Left cardiac atrium (tissue), 4 donors: ENCODE measurements at regions not wholly inside any gene's neighbourhood (a gene's known extent, or its start where the extent isn't known, plus 50 kb on each side); places are given as distances from the start of the nearest gene placed in this dataset.
A peak's percentile ranks its signal among the peaks of the same experiment; 100 is the strongest.
"Not testable (repeated sequence)": the region's sequence is repeated elsewhere in the genome, so short reads cannot be mapped to it uniquely, and the experiment has no call there.

Experiments used
- ATAC-seq, 2 donors: fragments of 200-7000 bp; cut with Tn5 transposase; one replicate each; pipeline ENCODE4 v1.9.1; 2020; ENCODE audit warnings: mild to moderate bottlenecking in 2 of 2, moderate library complexity in 2 of 2
- DNase-seq: peaks from one replicate; pipeline ENCODE4 v3.0.0-alpha.2; 2020
- intact Hi-C, 2 donors: fragments of 100-400 bp; cut with DNase I; formaldehyde crosslinking; loops; one replicate each; pipeline versions ENCODE4 v1.14.1 to v1.15.1; 2022 to 2023
- donor health status: DM: no; HTN: yes; CAD: no.
- donor health status: DM: no; HTN: yes; CAD: no; lungs with severe emphysema.
- donor health status: DM: yes; HTN: yes; CAD: no.
- donor health status: Dilated cardiomyopathy.

DNA sequence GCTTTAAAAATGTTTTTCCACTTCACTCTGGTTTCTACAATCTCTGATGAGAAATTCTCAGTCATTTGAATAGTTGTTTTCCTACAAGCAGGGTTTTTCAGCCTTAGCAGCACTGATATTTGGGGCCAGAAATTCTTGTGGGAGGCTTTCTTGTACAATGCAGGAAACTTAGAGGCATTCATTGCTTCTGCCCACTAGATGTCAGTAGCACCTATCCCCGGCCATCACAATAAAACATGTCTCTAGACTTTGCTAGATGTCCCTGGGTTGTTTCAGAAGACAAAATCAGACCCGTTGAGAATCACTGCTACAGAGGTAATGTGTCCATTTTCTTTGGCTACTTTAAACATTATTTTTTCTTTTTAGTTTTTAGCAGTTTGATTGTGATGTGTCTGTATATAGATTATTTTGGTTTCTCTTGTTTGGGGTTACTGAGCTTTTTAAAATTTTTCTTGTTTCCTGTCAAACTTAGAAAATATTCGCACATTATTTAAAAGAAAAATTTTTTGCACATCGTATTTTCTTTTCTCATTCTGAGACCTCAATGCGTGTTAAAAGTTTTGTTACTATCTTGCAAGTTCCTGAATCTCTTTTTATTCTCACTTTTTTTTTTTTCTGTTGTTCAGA, 60.8 kb upstream of the CCDC179 start:
- no peak for DNase-seq
- intact Hi-C loops = no loop called here
- peak; percentile 67 to 68 for ATAC-seq

DNA sequence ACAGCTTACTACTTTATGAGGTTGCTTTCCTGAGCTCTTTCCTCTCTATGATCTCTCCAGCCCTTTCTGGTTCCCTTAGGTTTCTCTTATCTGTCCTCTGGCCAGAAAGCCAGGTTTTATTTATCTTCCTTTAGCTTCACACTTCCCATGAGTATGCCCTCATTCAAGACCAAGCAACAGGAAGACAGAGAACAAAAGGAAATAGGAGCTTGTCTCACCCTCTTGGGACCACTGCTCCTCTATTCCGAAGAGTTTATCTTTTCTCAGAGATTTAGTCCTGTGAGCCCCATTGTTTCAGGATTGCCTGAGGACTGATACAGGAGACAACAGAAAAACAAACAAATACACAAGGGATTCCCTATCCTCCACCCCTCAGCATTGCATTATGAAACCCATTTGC, 62.4 kb upstream of the CCDC179 start:
- intact Hi-C loops = no loop called here
- ATAC-seq (no peak), DNase-seq (no peak)

DNA sequence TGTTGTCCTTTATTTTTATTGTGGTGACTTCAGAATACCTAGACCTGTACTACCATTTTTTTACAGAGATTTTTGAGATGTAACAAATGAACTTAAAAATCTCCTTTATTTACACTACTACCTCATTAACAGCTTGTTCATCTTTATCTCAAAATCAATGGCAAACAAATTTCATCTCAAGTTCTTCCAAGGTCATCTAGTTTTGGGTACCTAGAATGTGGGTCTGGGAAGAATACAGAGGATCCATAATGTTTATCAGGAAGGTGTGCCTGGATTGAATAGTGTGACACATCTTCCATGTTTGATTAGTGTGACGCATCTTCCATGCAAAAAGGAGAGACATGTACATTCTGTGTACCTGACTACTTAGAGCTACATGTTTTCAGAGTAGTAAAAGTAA, 63.3 kb upstream of the CCDC179 start:
- no peak for ATAC-seq
- intact Hi-C loops = no loop called here
- DNase-seq = no peak

DNA sequence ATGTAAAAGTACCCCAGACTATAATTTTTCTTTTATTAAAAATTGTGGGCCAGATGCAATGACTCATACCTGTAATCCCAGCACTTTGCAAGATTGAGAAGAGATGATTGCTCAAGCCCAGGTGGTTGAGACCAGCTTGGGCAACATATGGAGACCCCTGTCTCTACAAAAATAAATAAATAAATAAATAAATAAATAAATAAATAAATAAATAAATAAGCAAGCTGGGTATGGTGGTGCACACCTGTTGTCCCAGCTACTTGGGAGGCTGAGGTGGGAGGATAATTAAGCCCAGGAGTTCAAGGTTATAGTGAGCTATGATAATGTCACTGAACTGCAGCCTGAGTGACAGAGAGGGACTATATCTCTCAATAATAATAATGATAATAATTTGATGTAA, 66.1 kb upstream of the CCDC179 start:
- ATAC-seq (no peak), DNase-seq (no peak)
- intact Hi-C loops = no loop called here

DNA sequence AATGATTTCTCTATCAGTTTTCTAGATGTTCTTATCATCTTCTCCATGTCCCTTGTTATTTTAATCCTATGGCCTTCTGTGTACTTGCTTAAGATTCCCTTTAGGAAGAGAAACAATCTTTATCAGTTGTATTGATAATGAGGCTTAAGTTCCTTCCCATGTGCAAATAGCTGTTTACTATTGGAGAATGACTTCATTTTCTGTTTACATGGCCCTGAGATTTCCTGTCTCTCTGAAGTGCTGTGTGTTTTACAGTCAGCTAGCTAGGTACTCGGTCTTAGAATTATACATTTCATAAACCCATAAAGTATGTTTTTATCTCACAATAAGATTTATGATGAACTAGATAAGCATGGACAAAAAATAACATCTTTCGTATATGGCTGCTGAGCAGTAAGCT, 67.5 kb upstream of the CCDC179 start:
- intact Hi-C loops = no loop called here
- ATAC-seq (no peak), DNase-seq (no peak)

DNA sequence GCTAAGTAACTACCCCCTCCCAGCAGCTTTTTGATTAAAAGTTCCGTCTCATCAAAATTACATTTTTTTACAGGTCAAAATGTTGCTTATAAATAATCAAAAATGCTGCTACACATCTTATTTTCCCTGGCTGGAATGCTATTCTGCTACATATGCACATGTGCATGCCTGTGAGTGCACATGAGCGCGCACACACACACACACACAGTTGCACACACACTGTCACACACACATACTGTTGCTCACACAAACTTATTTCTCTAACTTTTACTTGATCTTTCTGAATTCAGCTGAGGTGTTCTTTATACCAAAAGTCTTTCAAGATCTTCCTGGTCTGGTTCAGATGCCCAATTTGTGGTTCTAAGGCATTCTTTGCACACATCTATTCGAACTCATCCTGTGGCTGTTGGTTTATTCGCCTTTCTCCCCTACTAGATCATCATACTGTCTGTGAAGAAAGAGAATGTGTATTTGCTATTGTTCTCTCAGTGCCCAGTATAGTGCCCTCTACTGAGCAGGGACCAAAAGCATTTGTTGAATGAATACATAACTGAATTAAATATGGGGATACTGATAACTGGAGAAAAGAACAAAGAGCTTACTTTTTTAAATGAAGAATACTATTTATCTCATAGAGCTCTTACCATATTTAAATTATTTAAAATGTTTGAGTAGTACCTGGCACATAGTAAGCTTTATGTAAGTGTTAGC, 68.1 kb upstream of the CCDC179 start:
- DNase-seq = no peak

DNA sequence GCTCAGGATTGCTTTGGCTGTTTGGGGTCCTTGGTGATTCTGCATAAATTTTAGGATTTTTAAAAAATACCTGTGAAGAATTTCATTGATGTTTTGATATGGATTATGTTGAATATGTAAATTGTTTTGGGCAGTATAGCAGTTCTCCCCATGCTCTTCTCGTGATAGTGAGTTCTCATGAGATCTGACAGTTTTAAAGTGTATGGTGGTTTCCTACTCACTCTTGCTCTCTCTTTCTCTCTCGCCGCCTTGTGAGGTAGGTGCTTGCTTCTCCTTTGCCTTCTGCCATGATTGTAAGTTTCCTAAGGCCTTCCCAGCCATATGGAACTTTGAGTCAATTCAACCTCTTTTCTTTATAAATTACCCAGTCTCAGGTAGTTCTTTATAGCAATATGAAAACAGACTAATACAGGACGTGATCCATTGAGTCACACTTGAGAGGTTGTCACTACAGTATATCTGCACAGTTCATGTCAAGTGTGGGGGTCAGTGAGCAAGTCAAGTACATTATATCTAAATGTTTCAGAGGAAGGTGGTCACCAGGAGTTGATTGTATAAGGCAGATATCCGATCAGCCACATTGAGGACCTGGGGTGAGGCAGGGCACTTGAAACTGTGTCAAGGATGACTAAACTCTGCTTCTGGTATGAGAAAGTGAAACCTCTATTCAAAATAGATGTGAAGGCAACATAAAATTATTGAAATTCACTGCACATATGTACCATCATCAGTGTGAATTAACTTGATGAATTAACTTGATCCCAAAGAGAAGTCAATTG, 70.7 kb upstream of the CCDC179 start:
- no peak for DNase-seq
- no peak for ATAC-seq
- intact Hi-C loops = no loop called here

More for the DNA sequence above, 68.1 kb upstream of the CCDC179 start:
- intact Hi-C loops = no loop called here
- no peak for ATAC-seq

DNA sequence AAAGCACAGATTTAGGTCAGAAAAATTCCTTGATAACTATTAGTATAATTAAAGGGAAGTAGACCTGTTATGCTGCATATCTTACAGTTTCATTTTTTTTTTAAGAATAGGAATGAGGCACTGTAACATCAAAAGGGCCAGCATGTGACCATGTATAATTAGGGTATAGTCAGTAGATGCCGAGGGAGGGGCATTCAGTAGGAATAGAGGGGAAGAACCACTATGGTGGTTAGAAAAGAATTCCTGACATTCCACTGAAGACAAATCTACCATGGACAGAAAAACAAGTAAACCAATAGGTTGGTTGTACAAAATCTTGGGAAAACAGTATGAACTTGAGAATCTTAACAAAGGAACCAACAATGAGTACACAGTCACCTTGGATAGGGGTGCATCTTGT, 78.4 kb upstream of the CCDC179 start:
- intact Hi-C loops = no loop called here
- DNase-seq = no peak
- no peak for ATAC-seq

DNA sequence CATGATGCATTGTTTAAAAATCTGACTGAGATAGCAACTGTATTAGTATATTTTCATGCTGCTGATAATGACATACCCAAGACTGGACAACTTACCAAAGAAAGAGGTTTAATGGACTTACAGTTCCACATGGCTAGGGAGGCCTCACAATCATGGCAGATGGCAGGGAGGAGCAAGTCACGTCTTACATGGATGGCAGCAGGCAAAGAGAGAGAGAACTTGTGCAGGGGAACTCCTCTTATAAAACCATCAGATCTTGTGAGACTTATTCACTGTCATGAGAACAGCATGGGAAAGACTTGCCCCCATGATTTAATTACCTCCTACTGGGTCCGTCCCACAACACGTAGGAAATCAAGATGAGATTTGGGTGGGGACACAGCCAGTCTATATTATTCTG, 81.3 kb upstream of the CCDC179 start:
- ATAC-seq, intact Hi-C loops, DNase-seq: not testable (repeated sequence)

DNA sequence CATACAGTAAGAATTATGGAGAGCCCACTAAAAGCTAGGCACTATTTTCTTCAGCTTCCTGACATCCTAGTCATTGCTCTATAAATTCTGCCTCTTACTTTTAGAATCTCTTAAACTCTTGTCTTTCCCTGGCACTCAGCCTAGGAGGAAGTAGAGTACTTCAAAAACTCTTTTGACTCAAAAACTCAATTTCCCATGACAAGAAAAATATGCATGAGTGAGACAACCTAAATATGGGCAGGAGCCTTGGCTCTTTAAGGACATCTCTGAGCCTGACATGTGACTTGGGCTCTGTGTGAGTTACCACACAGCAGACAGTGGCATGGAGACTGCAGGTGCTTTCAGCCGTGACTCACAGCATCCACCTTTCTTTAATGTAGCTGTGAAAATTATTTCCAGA, 97.5 kb upstream of the CCDC179 start:
- DNase-seq = no peak
- ATAC-seq = no peak
- intact Hi-C loops = no loop called here

DNA sequence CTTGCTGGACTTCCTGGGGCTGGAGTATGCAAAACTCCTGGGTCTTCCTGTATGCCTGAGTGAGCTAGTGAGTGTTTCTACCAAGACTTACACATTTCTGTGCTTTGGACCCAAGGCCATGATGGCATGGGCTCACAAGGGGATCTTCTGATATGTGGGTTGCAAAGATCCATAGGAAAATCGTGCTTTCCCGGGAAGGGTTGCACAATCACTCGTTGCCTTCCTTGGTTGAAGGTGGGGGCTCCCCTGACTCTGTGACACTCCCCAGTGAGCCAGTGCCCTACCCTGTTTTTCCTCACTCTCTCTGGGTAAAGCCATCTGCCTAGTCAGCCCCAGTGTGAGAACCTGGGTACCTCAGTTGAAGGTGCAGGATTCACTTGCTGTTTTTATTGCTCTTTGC, 114.0 kb upstream of the CCDC179 start:
- intact Hi-C loops = no loop called here
- ATAC-seq (no peak), DNase-seq (no peak)

DNA sequence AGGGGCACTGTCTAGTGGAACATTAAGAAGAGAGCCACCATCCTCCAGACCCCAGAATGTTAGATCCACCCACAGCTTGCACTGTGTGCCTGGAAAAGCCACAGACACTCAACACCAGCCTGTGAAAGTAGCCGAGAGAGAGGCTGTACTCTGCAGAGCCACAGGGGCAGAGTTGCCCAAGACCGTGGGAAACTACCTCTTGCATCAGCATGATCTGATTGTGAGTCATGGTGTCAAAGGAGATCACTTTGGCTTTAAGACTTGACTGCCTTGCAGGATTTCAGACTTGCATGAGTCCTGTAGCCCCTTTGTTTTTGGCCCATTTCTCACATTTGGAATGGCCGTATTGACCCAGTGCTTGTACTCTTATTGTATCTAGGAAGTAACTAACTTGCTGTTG, 115.9 kb upstream of the CCDC179 start:
- intact Hi-C loops = no loop called here
- DNase-seq (no peak), ATAC-seq (no peak)

DNA sequence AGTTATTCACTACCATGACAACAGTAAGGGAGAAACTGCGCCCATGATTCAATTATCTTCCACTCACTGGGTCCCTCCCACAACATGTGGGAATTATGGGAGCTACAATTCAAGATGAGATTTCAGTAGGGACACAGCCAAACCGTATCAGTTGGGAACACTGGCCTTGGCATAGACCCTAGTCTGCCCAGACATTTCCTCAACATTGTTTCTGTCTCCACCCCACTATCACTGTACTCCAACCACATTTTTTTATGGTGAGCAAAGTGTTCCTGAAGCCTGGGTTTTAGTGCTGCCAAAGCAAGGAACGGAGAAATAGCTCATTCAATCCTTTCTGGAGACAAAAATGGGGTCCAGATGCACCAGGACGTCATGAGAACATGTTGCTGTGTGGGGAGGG, 122.6 kb upstream of the CCDC179 start:
- ATAC-seq (peak in 1 of 2 donors; percentile 50), DNase-seq (no peak)
- intact Hi-C loops = no loop called here

DNA sequence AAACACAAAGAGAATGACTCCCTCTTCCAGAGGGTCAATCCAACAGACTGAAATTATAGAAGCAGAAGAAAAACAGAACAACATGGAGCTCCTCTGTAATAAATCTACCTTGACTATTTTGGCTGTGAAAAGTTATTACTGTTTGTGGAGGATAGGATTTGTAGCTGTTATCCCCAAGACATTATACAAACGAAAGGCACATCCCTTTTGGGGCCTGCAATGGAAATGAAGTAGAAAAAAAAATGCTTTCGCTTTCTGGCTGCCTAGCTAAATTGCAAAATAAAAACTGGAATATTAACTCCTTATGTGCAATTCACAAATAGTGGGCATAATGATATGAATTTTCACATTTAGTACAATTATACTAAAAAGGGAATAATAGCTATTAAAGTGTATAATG, 123.8 kb upstream of the CCDC179 start:
- ATAC-seq = no peak
- DNase-seq = no peak
- intact Hi-C loops = no loop called here

DNA sequence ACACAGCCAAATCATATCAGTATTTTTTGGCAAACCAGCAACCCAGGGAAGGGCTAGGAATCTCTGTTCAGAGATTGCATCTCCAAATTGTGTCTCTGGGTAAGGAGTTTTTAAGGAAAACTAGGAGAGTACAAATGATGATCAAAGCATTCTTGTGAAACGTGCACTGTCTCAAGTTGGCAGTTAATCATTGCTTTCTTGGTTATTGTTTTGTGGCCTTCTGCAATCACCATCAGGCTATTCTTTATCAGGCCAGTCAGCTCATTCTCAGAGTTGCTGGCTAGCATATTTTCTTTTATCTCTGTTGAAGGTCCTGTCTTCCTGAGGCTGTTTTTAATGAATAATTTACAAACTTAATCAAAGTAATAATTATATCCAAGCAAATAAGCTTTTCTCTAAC, 129.1 kb upstream of the CCDC179 start:
- intact Hi-C loops = no loop called here
- DNase-seq (no peak), ATAC-seq (no peak)

DNA sequence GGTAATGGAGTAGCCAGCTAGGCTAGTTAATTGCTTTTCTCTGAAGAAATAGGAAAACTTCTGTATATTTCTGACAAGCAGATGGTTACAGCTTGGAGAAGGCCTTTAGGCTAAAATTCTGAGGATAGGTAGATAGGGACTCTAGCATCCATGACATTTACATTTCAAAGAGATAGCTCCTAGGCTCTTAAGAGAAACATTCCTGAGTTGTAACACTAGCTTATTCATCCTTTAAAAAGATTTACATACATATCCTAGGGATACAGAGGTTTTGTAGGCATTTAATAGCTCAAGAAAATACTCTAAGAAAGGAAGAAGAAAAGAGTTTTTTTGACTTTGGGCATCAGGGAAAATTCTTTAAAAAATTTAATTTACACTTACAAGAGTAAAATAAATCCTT, 130.9 kb upstream of the CCDC179 start:
- DNase-seq (no peak), ATAC-seq (no peak)
- intact Hi-C loops = no loop called here

DNA sequence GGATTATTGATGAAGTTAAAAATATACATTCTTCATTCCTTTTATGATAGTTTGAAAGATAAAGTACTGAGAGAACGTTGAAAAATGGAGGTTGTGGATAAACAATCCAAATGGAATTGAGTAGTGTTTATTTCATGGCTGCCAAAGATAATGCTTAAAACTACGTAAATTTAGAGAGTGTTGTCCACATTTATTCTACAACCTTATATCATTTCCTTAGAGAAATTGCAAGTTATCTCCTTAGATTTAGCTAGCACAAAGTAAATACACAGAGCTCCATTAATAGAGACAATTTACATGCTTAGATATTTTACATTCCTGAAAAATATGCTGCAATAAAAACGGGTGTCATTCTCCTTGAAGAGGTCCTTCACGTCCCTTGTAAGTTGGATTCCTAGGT, 146.5 kb upstream of the CCDC179 start:
- no peak for DNase-seq
- intact Hi-C loops = no loop called here
- no peak for ATAC-seq

DNA sequence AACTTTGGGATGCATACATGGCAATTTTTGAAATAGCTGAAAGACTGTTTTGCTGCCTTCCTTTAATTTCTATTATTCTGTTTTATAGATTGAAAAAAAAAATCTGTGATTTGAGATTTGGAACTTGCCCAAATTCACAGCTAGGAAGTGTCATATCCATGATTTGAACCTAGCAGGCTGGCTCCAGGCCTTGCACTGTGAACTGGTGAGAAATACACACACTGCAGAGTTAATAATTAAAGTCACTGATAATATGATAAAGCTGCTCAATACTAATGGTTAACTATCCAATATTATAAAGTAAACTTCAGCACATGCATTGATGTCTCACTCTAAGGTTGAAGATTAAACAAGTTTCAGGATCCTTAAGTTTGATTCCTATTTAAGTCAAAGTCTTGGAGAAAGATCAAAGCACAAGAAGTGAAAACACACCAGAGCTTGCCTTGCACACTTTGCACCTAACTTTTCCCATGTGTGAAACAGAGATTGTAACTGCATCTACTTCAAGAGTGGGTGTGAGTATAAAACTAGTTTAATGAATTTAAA, 150.6 kb upstream of the CCDC179 start:
- ATAC-seq (no peak), DNase-seq (no peak)
- intact Hi-C loops = no loop called here

DNA sequence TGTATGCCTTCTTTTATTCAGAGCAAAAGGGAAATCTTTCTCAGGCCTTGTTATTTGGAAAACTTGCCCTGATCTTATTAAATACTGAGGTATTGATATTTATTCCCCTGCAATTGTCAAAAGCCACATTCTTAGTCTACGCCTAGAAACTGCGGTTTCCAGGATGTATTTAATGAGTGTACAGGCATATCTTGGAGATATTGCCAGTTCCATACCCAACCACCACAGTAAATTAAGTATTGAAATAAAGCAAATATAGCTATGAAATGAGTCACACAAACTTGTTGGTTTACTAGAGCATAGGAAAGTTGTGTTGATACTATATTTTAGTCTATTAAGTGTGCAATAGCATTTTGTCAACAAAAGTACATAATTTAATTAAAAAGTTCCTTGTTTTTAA, 152.7 kb upstream of the CCDC179 start:
- DNase-seq = no peak
- no peak for ATAC-seq
- intact Hi-C loops = no loop called here

DNA sequence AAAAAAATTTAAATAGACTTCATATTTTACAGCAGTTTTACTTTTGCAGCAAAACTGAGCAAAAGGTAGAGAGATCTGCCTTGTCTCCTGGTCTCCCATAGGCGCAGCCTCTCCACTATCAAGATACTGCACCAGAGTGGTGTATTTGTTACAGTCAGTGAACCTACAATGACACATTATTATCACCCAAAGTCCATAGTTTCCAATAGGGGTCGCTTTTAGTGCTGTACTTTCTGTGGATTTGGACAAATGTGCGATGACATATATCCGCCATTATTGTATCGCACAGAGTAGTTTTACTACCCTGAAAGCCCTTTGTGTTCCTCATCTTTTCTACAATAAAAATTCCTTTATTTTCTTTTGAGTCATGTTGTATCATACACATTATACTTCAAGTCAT, 153.2 kb upstream of the CCDC179 start:
- intact Hi-C loops = no loop called here
- DNase-seq = no peak
- no peak for ATAC-seq
